Upper lobe of left lung (tissue), 6 donors: ENCODE measurements at regions not wholly inside any gene's neighbourhood (a gene's known extent, or its start where the extent isn't known, plus 50 kb on each side); places are given as distances from the start of the nearest gene placed in this dataset.

ENCODE experiments used
- ATAC-seq, 2 donors: fragments of 200-7000 bp; cut with Tn5 transposase; one replicate each; pipeline ENCODE4 v1.9.1; 2022; ENCODE audit warnings: mild to moderate bottlenecking in 2 of 2, moderate library complexity in 2 of 2; ENCODE audit not compliant: low FRiP score in 2 of 2
- DNase-seq, 2 donors: peaks; one replicate each; pipeline ENCODE4 v3.0.0-alpha.2; 2019 to 2020
- H3K27ac ChIP-seq, 4 donors: fragments of 200-600 bp; sonication (generic); one replicate each; pipeline ENCODE4 v1.5.1; 2016 to 2019
- H3K27me3 ChIP-seq, 4 donors: fragments of 200-600 bp; sonication (generic); one replicate each; pipeline ENCODE4 v1.5.1; 2017 to 2019
- H3K36me3 ChIP-seq, 4 donors: fragments of 200-600 bp; sonication (generic); one replicate each; pipeline ENCODE4 v1.5.1; 2016 to 2019
- H3K4me1 ChIP-seq, 4 donors: fragments of 200-600 bp; sonication (generic); one replicate each; pipeline ENCODE4 v1.5.1; 2018 to 2019
- H3K4me3 ChIP-seq, 4 donors: fragments of 200-600 bp; sonication (generic); one replicate each; pipeline ENCODE4 v1.5.1; 2017 to 2019; ENCODE audit warnings: mild to moderate bottlenecking in 2 of 4, moderate library complexity in 1 of 4
- H3K9me3 ChIP-seq, 4 donors: fragments of 200-600 bp; sonication (generic); one replicate each; pipeline ENCODE4 v1.5.1; 2018 to 2019
- CTCF ChIP-seq, 6 experiments: fragments of 450-650 bp in 4 of 6; fragments of 200-600 bp in 2 of 6; sonication (generic) in 2 of 6; IDR thresholded peaks; one replicate each; pipeline ENCODE4 v1.5.1; 2016 to 2019; ENCODE audit warnings: antibody characterized with exemption in 6 of 6
- EP300 ChIP-seq, 4 donors: sonication (generic); formaldehyde crosslinking; IDR thresholded peaks; one replicate each; pipeline ENCODE4 v1.5.1; 2017; ENCODE audit warnings: antibody characterized with exemption in 4 of 4, control low read depth in 2 of 4
- POLR2A ChIP-seq, 4 donors: fragments of 450-650 bp; IDR thresholded peaks; one replicate each; pipeline ENCODE4 v1.5.1; 2016 to 2017; ENCODE audit warnings: antibody characterized with exemption in 4 of 4, mild to moderate bottlenecking in 2 of 4
- POLR2AphosphoS5 ChIP-seq, 2 donors: sonication (generic); formaldehyde crosslinking; IDR thresholded peaks; one replicate each; pipeline ENCODE4 v1.5.1; 2017; ENCODE audit warnings: antibody characterized with exemption in 2 of 2
- WGBS, 2 donors: methylation state at CpG; one replicate each; pipeline ENCODE4 v1.1.5; 2017 to 2018; 5-methylcytosine and 5-hydroxymethylcytosine counted together
- donor health status: DM: no; HTN: no; CAD: no; lungs with moderate emphysema.
- donor health status: DM: no; HTN: yes; CAD: no; lungs with severe emphysema.

- Histone ChIP-seq H3K36me3 (no peaks in the 10 kb centered on the region), H3K27me3 (no peaks in the 10 kb centered on the region), H3K4me1 (peaks cover 0 to 7% (median 0%) of the 10 kb centered on the region in 4 donors), H3K4me3 (no peak overlapping the region), H3K9me3 (no peaks in the 10 kb centered on the region), H3K27ac (no peak overlapping the region)
- ATAC-seq, result no peak
- no peak for DNase-seq
- no peak for TF ChIP-seq POLR2AphosphoS5 (IDR thresholded peaks at IDR 0.05)
- TF ChIP-seq EP300 (IDR thresholded peaks at IDR 0.05), result no peak
- no peak for TF ChIP-seq POLR2A (IDR thresholded peaks at IDR 0.05)
- TF ChIP-seq CTCF (IDR thresholded peaks at IDR 0.05), result no peak
These were observed 188.1 kb downstream of the SYT10 start for GRCh38 chr12:33251548-33251947.

GRCh38 chr12:33248364-33248763, 191.3 kb downstream of the SYT10 start:
- Histone ChIP-seq H3K9me3 (no peaks in the 10 kb centered on the region), H3K27ac (no peak overlapping the region), H3K4me3 (no peak overlapping the region), H3K36me3 (no peaks in the 10 kb centered on the region), H3K27me3 (no peaks in the 10 kb centered on the region), H3K4me1 (peaks cover 0 to 2% (median 0%) of the 10 kb centered on the region in 4 donors)
- 66 to 73% methylated on average over 3 of the region's 3 CpGs for WGBS, 2 donors
- ATAC-seq (no peak), DNase-seq (no peak)
- no peak for TF ChIP-seq POLR2A (IDR thresholded peaks at IDR 0.05)
- no peak for TF ChIP-seq POLR2AphosphoS5 (IDR thresholded peaks at IDR 0.05)
- no peak for TF ChIP-seq EP300 (IDR thresholded peaks at IDR 0.05)
- no peak for TF ChIP-seq CTCF (IDR thresholded peaks at IDR 0.05)

- ATAC-seq (no peak), DNase-seq (no peak)
- H3K4me1 ChIP-seq, result no peaks in the 10 kb centered on the region
- no peaks in the 10 kb centered on the region for H3K27me3 ChIP-seq
- H3K36me3 ChIP-seq, result no peaks in the 10 kb centered on the region
- H3K4me3 ChIP-seq, result no peak overlapping the region
- no peak overlapping the region for H3K27ac ChIP-seq
- TF ChIP-seq EP300 (IDR thresholded peaks at IDR 0.05), result no peak
- TF ChIP-seq CTCF (IDR thresholded peaks at IDR 0.05), result no peak
- no peak for TF ChIP-seq POLR2A (IDR thresholded peaks at IDR 0.05)
- TF ChIP-seq POLR2AphosphoS5 (IDR thresholded peaks at IDR 0.05), result no peak
- H3K9me3 ChIP-seq, result no peaks in the 10 kb centered on the region
- WGBS, 2 donors, result 81 to 85% methylated on average over 1 of the region's 1 CpG
These were observed 192.0 kb downstream of the SYT10 start for GRCh38 chr12:33247625-33248024.

- Histone ChIP-seq H3K36me3 (no peaks in the 10 kb centered on the region), H3K27ac (no peak overlapping the region), H3K27me3 (no peaks in the 10 kb centered on the region), H3K4me3 (no peak overlapping the region), H3K9me3 (no peaks in the 10 kb centered on the region), H3K4me1 (no peaks in the 10 kb centered on the region)
- DNase-seq, result no peak
- TF ChIP-seq CTCF (IDR thresholded peaks at IDR 0.05), result no peak
- TF ChIP-seq EP300 (IDR thresholded peaks at IDR 0.05), result no peak
- 65 to 76% methylated on average over 4 of the region's 4 CpGs for WGBS, 2 donors
- no peak for ATAC-seq
These were observed 194.2 kb downstream of the SYT10 start for GRCh38 chr12:33245434-33245833.

GRCh38 chr12:33226671-33227070, 212.9 kb downstream of the SYT10 start:
- Histone ChIP-seq H3K4me3 (no peak overlapping the region), H3K27me3 (no peaks in the 10 kb centered on the region), H3K4me1 (no peaks in the 10 kb centered on the region), H3K9me3 (no peaks in the 10 kb centered on the region), H3K27ac (no peak overlapping the region), H3K36me3 (no peaks in the 10 kb centered on the region)
- ATAC-seq (no peak), DNase-seq (no peak)
- TF ChIP-seq EP300 (IDR thresholded peaks at IDR 0.05) (no peak), POLR2A (IDR thresholded peaks at IDR 0.05) (no peak), CTCF (IDR thresholded peaks at IDR 0.05) (no peak), POLR2AphosphoS5 (IDR thresholded peaks at IDR 0.05) (no peak)
